Body of pancreas (tissue), 4 donors: ENCODE measurements at regions not wholly inside any gene's neighbourhood (a gene's known extent, or its start where the extent isn't known, plus 50 kb on each side); places are given as distances from the start of the nearest gene placed in this dataset.

Experiments
- ATAC-seq: fragments of 150-250 bp; one replicate; pipeline ENCODE4 v1.9.1; 2016
- DNase-seq, 4 donors: peaks; one replicate each; pipeline ENCODE4 v3.0.0-alpha.2; 2019
- H3K27ac ChIP-seq, 4 donors: fragments of 200-600 bp; sonication (generic); 1 replicate in 3 of 4; 2 replicates in 1 of 4; pipeline versions ENCODE4 v1.5.1 to v1.6.1; 2016 to 2019; ENCODE audit warnings: mild to moderate bottlenecking in 1 of 4, mixed read lengths in 1 of 4, moderate library complexity in 1 of 4
- H3K27me3 ChIP-seq, 2 donors: fragments of 200-600 bp; sonication (generic); one replicate each; pipeline ENCODE4 v1.6.0; 2016; ENCODE audit warnings: mild to moderate bottlenecking in 1 of 2
- H3K36me3 ChIP-seq, 2 donors: fragments of 200-600 bp; sonication (generic); replicated peaks in 1 of 2; 2 replicates each; pipeline ENCODE4 v1.5.1; 2016; ENCODE audit warnings: low read depth in 2 of 2; ENCODE audit not compliant: insufficient read depth in 1 of 2
- H3K4me1 ChIP-seq: fragments of 200-600 bp; sonication (generic); one replicate; pipeline ENCODE4 v1.6.0; 2016
- H3K4me3 ChIP-seq, 2 donors: fragments of 200-600 bp; sonication (generic); 1 replicate in 1 of 2; 2 replicates in 1 of 2; pipeline ENCODE4 v1.5.1; 2016 to 2019
- H3K9me3 ChIP-seq, 3 donors: fragments of 200-600 bp; sonication (generic); 1 replicate in 2 of 3; 2 replicates in 1 of 3; pipeline ENCODE4 v1.5.1; 2016
- CTCF ChIP-seq, 7 experiments: fragments of 450-650 bp in 4 of 7; fragments of 200-600 bp in 3 of 7; sonication (generic) in 3 of 7; IDR thresholded peaks; one replicate each; pipeline ENCODE4 v1.5.1; 2016 to 2019; ENCODE audit warnings: antibody characterized with exemption in 7 of 7
- POLR2A ChIP-seq, 3 donors: fragments of 450-650 bp; IDR thresholded peaks; one replicate each; pipeline ENCODE4 v1.6.1; 2016; ENCODE audit warnings: antibody characterized with exemption in 3 of 3, mild to moderate bottlenecking in 2 of 3
- WGBS, 2 donors: methylation state at CpG; one replicate each; pipeline ENCODE4 v1.1.5; 2017; 5-methylcytosine and 5-hydroxymethylcytosine counted together
- intact Hi-C: fragments of 100-400 bp; cut with DNase I; formaldehyde crosslinking; loops from one replicate; pipeline ENCODE4 v1.15.1; 2023

GRCh38 chr21:18588001-18588662 lies 184.5 kb upstream of the TMPRSS15 start:
- TF ChIP-seq CTCF (IDR thresholded peaks at IDR 0.05) (no peak), POLR2A (IDR thresholded peaks at IDR 0.05) (no peak)
- WGBS, 2 donors, result 28 to 30% methylated on average over 4 of the region's 4 CpGs
- intact Hi-C loops, result no loop called here
- H3K27me3 ChIP-seq, result no peaks in the 10 kb centered on the region
- DNase-seq (no peak), ATAC-seq (no peak)
- H3K4me3 ChIP-seq, result no peak overlapping the region
- H3K36me3 ChIP-seq, result no peaks in the 10 kb centered on the region
- no peaks in the 10 kb centered on the region for H3K4me1 ChIP-seq
- no peak overlapping the region for H3K27ac ChIP-seq
- no peaks in the 10 kb centered on the region for H3K9me3 ChIP-seq

GRCh38 chr21:18601146-18601545 lies 197.6 kb upstream of the TMPRSS15 start:
- Histone ChIP-seq H3K4me1 (no peaks in the 10 kb centered on the region), H3K4me3 (no peak overlapping the region), H3K27ac (no peak overlapping the region), H3K27me3 (no peaks in the 10 kb centered on the region), H3K9me3 (no peaks in the 10 kb centered on the region), H3K36me3 (no peaks in the 10 kb centered on the region)
- intact Hi-C loops, result no loop called here
- ATAC-seq, result no peak
- 74 to 76% methylated on average over 1 of the region's 1 CpG for WGBS, 2 donors
- DNase-seq, result no peak
- TF ChIP-seq CTCF (IDR thresholded peaks at IDR 0.05) (no peak), POLR2A (IDR thresholded peaks at IDR 0.05) (no peak)

GRCh38 chr21:18602711-18603110 lies 199.1 kb upstream of the TMPRSS15 start:
- ATAC-seq (no peak), DNase-seq (no peak)
- intact Hi-C loops, result no loop called here
- no peaks in the 10 kb centered on the region for H3K4me1 ChIP-seq
- no peak for TF ChIP-seq POLR2A (IDR thresholded peaks at IDR 0.05)
- no peak for TF ChIP-seq CTCF (IDR thresholded peaks at IDR 0.05)
- no peak overlapping the region for H3K4me3 ChIP-seq
- H3K27ac ChIP-seq, result no peak overlapping the region
- 46 to 60% methylated on average over 3 of the region's 3 CpGs for WGBS, 2 donors
- no peaks in the 10 kb centered on the region for H3K9me3 ChIP-seq
- no peaks in the 10 kb centered on the region for H3K36me3 ChIP-seq
- H3K27me3 ChIP-seq, result no peaks in the 10 kb centered on the region

- no peaks in the 10 kb centered on the region for H3K36me3 ChIP-seq
- no peaks in the 10 kb centered on the region for H3K9me3 ChIP-seq
- H3K4me3 ChIP-seq, result no peak overlapping the region
- no peaks in the 10 kb centered on the region for H3K4me1 ChIP-seq
- TF ChIP-seq POLR2A (IDR thresholded peaks at IDR 0.05), result no peak
- no peak for TF ChIP-seq CTCF (IDR thresholded peaks at IDR 0.05)
- 19 to 22% methylated on average over 2 of the region's 2 CpGs for WGBS, 2 donors
- no peaks in the 10 kb centered on the region for H3K27me3 ChIP-seq
- DNase-seq (no peak), ATAC-seq (no peak)
- H3K27ac ChIP-seq, result no peak overlapping the region
- intact Hi-C loops, result no loop called here
Measured at GRCh38 chr21:18603261-18603660, 199.7 kb upstream of the TMPRSS15 start.

GRCh38 chr21:18603980-18604379 lies 200.4 kb upstream of the TMPRSS15 start:
- Histone ChIP-seq H3K4me1 (no peaks in the 10 kb centered on the region), H3K9me3 (no peaks in the 10 kb centered on the region), H3K27me3 (no peaks in the 10 kb centered on the region), H3K4me3 (no peak overlapping the region), H3K27ac (no peak overlapping the region), H3K36me3 (no peaks in the 10 kb centered on the region)
- no peak for ATAC-seq
- WGBS, 2 donors, result 46 to 51% methylated on average over 3 of the region's 3 CpGs
- intact Hi-C loops, result no loop called here
- DNase-seq, result no peak
- no peak for TF ChIP-seq CTCF (IDR thresholded peaks at IDR 0.05)
- no peak for TF ChIP-seq POLR2A (IDR thresholded peaks at IDR 0.05)
